Right atrium auricular region (tissue), 2 donors: ENCODE measurements at regions not wholly inside any gene's neighbourhood (a gene's known extent, or its start where the extent isn't known, plus 50 kb on each side); places are given as distances from the start of the nearest gene placed in this dataset.

Experiments
- DNase-seq: peaks from one replicate; pipeline ENCODE4 v3.0.0-alpha.2; 2019; ENCODE audit warnings: low spot score
- H3K27ac ChIP-seq, 2 donors: fragments of 200-600 bp; sonication (generic); 1 replicate in 1 of 2; 2 replicates in 1 of 2; pipeline ENCODE4 v1.5.1; 2016 to 2019
- H3K27me3 ChIP-seq, 2 donors: fragments of 200-600 bp; sonication (generic); one replicate each; pipeline versions ENCODE4 v1.5.1 to v1.6.0; 2017 to 2019
- H3K36me3 ChIP-seq: fragments of 200-600 bp; sonication (generic); one replicate; pipeline ENCODE4 v1.5.1; 2016
- H3K4me1 ChIP-seq, 2 donors: fragments of 200-600 bp; sonication (generic); one replicate each; pipeline versions ENCODE4 v1.5.1 to v1.6.0; 2017 to 2019
- H3K4me3 ChIP-seq, 2 donors: fragments of 200-600 bp; sonication (generic); 1 replicate in 1 of 2; 2 replicates in 1 of 2; pipeline ENCODE4 v1.5.1; 2017 to 2019; ENCODE audit warnings: mild to moderate bottlenecking in 1 of 2, moderate library complexity in 1 of 2
- H3K9me3 ChIP-seq, 2 donors: fragments of 200-600 bp; sonication (generic); one replicate each; pipeline ENCODE4 v1.5.1; 2019
- TF ChIP-seq, protein P1 (sequence below), 2 donors: fragments of 200-600 bp; sonication (generic); IDR thresholded peaks; one replicate each; pipeline ENCODE4 v1.5.1; 2019; ENCODE audit warnings: antibody characterized with exemption in 2 of 2

- Histone ChIP-seq H3K9me3 (no peaks in the 10 kb centered on the region), H3K36me3 (no peaks in the 10 kb centered on the region), H3K27me3 (no peaks in the 10 kb centered on the region), H3K27ac (no peak overlapping the region), H3K4me1 (no peaks in the 10 kb centered on the region), H3K4me3 (no peak overlapping the region)
- no peak for DNase-seq
- TF ChIP-seq, protein P1, sequence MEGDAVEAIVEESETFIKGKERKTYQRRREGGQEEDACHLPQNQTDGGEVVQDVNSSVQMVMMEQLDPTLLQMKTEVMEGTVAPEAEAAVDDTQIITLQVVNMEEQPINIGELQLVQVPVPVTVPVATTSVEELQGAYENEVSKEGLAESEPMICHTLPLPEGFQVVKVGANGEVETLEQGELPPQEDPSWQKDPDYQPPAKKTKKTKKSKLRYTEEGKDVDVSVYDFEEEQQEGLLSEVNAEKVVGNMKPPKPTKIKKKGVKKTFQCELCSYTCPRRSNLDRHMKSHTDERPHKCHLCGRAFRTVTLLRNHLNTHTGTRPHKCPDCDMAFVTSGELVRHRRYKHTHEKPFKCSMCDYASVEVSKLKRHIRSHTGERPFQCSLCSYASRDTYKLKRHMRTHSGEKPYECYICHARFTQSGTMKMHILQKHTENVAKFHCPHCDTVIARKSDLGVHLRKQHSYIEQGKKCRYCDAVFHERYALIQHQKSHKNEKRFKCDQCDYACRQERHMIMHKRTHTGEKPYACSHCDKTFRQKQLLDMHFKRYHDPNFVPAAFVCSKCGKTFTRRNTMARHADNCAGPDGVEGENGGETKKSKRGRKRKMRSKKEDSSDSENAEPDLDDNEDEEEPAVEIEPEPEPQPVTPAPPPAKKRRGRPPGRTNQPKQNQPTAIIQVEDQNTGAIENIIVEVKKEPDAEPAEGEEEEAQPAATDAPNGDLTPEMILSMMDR (IDR thresholded peaks at IDR 0.05): peak in 1 of 2 donors; percentile 23
Observed at GRCh38 chr2:188765522-188766470, 208.4 kb upstream of the COL3A1 start.

GRCh38 chr2:188766471-188766856, 207.7 kb upstream of the COL3A1 start:
- no peak overlapping the region for H3K4me3 ChIP-seq
- H3K9me3 ChIP-seq: no peaks in the 10 kb centered on the region
- H3K27me3 ChIP-seq: no peaks in the 10 kb centered on the region
- H3K36me3 ChIP-seq: no peaks in the 10 kb centered on the region
- no peak overlapping the region for H3K27ac ChIP-seq
- no peaks in the 10 kb centered on the region for H3K4me1 ChIP-seq
- DNase-seq: no peak
- TF ChIP-seq, protein P1 (IDR thresholded peaks at IDR 0.05): no peak

DNA sequence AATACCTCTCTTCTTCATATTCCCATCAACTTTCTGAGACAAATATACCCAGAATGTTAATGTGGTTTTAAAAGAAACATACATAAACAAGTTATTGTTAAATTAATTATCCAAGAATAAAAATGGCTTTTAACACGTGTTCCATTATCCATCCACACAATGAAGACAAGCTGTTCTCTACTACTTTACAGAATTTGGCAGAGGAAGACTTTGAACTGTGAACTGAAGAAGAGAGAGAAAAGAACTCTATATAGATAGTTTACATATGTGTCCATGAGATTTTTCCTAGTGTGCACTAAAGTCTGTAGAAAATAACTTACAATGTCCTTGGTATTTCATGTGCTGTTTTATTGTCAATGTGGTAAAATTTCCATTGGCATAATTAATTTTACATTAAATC, 207.0 kb upstream of the COL3A1 start:
- no peak overlapping the region for H3K4me3 ChIP-seq
- TF ChIP-seq, protein P1 (IDR thresholded peaks at IDR 0.05): no peak

GRCh38 chr2:188770296-188770695, 203.9 kb upstream of the COL3A1 start:
- DNase-seq: no peak
- Histone ChIP-seq H3K4me1 (no peaks in the 10 kb centered on the region), H3K4me3 (no peak overlapping the region), H3K36me3 (no peaks in the 10 kb centered on the region), H3K9me3 (peaks cover 0 to 2% of the 10 kb centered on the region in 2 donors), H3K27me3 (no peaks in the 10 kb centered on the region), H3K27ac (no peak overlapping the region)
- TF ChIP-seq, protein P1 (IDR thresholded peaks at IDR 0.05): no peak

More for the DNA sequence above, 207.0 kb upstream of the COL3A1 start:
- no peak for DNase-seq
- H3K27ac ChIP-seq: no peak overlapping the region
- no peaks in the 10 kb centered on the region for H3K4me1 ChIP-seq
- H3K9me3 ChIP-seq: no peaks in the 10 kb centered on the region
- no peaks in the 10 kb centered on the region for H3K27me3 ChIP-seq
- H3K36me3 ChIP-seq: no peaks in the 10 kb centered on the region

DNA sequence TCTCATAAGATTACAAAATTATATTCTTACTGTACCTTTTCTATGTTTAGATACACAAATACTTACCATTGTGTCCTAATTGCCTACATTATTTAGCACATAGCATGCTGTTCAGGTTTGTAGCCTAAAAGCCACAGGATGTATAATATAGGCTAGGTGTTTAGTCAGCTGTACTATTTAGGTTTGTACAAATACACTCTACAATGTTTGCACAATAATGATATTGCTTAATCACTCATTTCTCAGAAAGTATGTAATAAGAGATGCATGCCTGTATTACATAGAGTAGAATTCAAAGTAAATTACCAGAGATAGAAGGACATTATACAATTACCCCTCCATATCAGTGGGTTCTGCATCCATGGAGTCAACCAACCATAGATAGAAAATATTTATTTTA, 201.1 kb upstream of the COL3A1 start:
- no peaks in the 10 kb centered on the region for H3K27me3 ChIP-seq
- DNase-seq: no peak
- H3K9me3 ChIP-seq: peaks cover 0 to 4% of the 10 kb centered on the region in 2 donors
- no peak overlapping the region for H3K4me3 ChIP-seq
- H3K36me3 ChIP-seq: no peaks in the 10 kb centered on the region
- TF ChIP-seq, protein P1 (IDR thresholded peaks at IDR 0.05): no peak
- no peak overlapping the region for H3K27ac ChIP-seq
- no peaks in the 10 kb centered on the region for H3K4me1 ChIP-seq
